22Rv1 (cell line): ENCODE measurements at regions not wholly inside any gene's neighbourhood (a gene's known extent, or its start where the extent isn't known, plus 50 kb on each side); places are given as distances from the start of the nearest gene placed in this dataset.

Experiments
- H3K27ac ChIP-seq: fragments of 450-650 bp; 2 replicates; pipeline ENCODE4 v1.5.1; 2017
- CTCF ChIP-seq: fragments of 450-650 bp; IDR thresholded peaks from 2 replicates; pipeline ENCODE4 v1.5.1; 2017; ENCODE audit warnings: mild to moderate bottlenecking
- ZFX ChIP-seq: fragments of 450-650 bp; IDR thresholded peaks from 2 replicates; pipeline ENCODE4 v1.6.1; 2017; ENCODE audit warnings: antibody characterized with exemption, borderline replicate concordance

GRCh38 chr2:128690869-128691268 lies 372.2 kb upstream of the HS6ST1 start:
- H3K27ac ChIP-seq, result no peak overlapping the region
- TF ChIP-seq CTCF, result no peak

GRCh38 chr2:128691526-128691925 lies 372.9 kb upstream of the HS6ST1 start:
- no peak for TF ChIP-seq ZFX
- TF ChIP-seq CTCF, result no peak

GRCh38 chr2:128692895-128693742 lies 374.5 kb upstream of the HS6ST1 start:
- no peak overlapping the region for H3K27ac ChIP-seq
- TF ChIP-seq ZFX, result no peak
- TF ChIP-seq CTCF, result no peak

More at GRCh38 chr2:128691526-128691925, 372.9 kb upstream of the HS6ST1 start:
- H3K27ac ChIP-seq, result no peak overlapping the region

GRCh38 chr2:128693743-128694029 lies 375.0 kb upstream of the HS6ST1 start:
- TF ChIP-seq CTCF (no peak), ZFX (no peak)
- no peak overlapping the region for H3K27ac ChIP-seq

GRCh38 chr2:128695646-128696220 lies 377.1 kb upstream of the HS6ST1 start:
- TF ChIP-seq ZFX (no peak), CTCF (no peak)
- no peak overlapping the region for H3K27ac ChIP-seq

GRCh38 chr2:128696421-128696820 lies 377.8 kb upstream of the HS6ST1 start:
- TF ChIP-seq ZFX (no peak), CTCF (no peak)
- no peak overlapping the region for H3K27ac ChIP-seq

GRCh38 chr2:128701418-128701817 lies 382.8 kb upstream of the HS6ST1 start:
- no peak overlapping the region for H3K27ac ChIP-seq
- TF ChIP-seq CTCF, result no peak
- no peak for TF ChIP-seq ZFX
